ENCODE measurements at regions not wholly inside any gene's neighbourhood (a gene's known extent, or its start where the extent isn't known, plus 50 kb on each side); places are given as distances from the start of the nearest gene placed in this dataset.

- FAIRE-seq (no peak), ATAC-seq (peak; percentile 75 to 86; a peak in 5 of 6 replicates), DNase-seq (ENCODE audit: low read depth in 1 of 2, low spot score in 1 of 2) (peak in 1 of 2 experiments; percentile 24)
- Histone ChIP-seq H3K9me3 (no peaks in the 10 kb centered on the region), H3K27ac (peak overlapping the region; percentile 61 to 83), H3K4me2 (peak overlapping the region; percentile 57), H3K4me3 (no peak overlapping the region), H3K4me1 (peaks cover 23% of the 10 kb centered on the region; the same call in 2 of the 3 replicates)
- WGBS (ENCODE audit: missing lambda C conversion rate): 6% methylated on average over 2 of the region's 2 CpGs
- TF ChIP-seq JUNB (IDR thresholded peaks at IDR 0.05) (no peak), ELK1 (IDR thresholded peaks at IDR 0.05; ENCODE audit: low read depth, low read length) (no peak), PHF8 (IDR thresholded peaks at IDR 0.05; ENCODE audit: borderline replicate concordance, low read depth) (no peak), ATOH8 (CRISPR knock-in tag; IDR thresholded peaks at IDR 0.05; ENCODE audit: low read depth) (no peak), CHD2 (IDR thresholded peaks at IDR 0.05; ENCODE audit: low read length, partially characterized antibody) (no peak), BCL3 (IDR thresholded peaks at IDR 0.05) (no peak), EP300 (IDR thresholded peaks at IDR 0.05) (no peak), TP53 (CRISPR knock-in tag; IDR thresholded peaks at IDR 0.05) (no peak)
- TF ChIP-seq, protein P1, sequence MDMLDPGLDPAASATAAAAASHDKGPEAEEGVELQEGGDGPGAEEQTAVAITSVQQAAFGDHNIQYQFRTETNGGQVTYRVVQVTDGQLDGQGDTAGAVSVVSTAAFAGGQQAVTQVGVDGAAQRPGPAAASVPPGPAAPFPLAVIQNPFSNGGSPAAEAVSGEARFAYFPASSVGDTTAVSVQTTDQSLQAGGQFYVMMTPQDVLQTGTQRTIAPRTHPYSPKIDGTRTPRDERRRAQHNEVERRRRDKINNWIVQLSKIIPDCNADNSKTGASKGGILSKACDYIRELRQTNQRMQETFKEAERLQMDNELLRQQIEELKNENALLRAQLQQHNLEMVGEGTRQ (IDR thresholded peaks at IDR 0.05): no peak
- ChIA-PET POLR2A (interaction anchor here (1.6 kb wide), 1 partner anchor 147 kb away, joined by 11 read pairs; the partner anchor contains the start of gene RASA1), CTCF (interaction anchor here (0.6 to 1.2 kb wide), 3 partner anchors 21 to 145 kb away, joined by 3 read pairs; no protein-coding TSS in a partner anchor)
Observed at GRCh38 chr5:87120518-87121303, 147.0 kb upstream of the RASA1 start.

GRCh38 chr5:87121304-87122150 is 146.2 kb upstream of the RASA1 start:
- Histone ChIP-seq H3K4me3 (no peak overlapping the region), H3K4me1 (peaks cover 23% of the 10 kb centered on the region; the same call in 2 of the 3 replicates), H3K9me3 (no peaks in the 10 kb centered on the region), H3K27ac (peak overlapping the region; percentile 61 to 79), H3K4me2 (peak overlapping the region; percentile 57)
- FAIRE-seq: peak; percentile 61
- TF ChIP-seq CEBPB (IDR thresholded peaks at IDR 0.05) (peak in 1 of 2 experiments; percentile 56; a peak in 3 of 4 replicates), FOSL2 (IDR thresholded peaks at IDR 0.05) (peak; percentile 65), FOSL2 (CRISPR knock-in tag; IDR thresholded peaks at IDR 0.05) (peak; percentile 88), TFCP2L1 (CRISPR knock-in tag; IDR thresholded peaks at IDR 0.05) (no peak), EP300 (IDR thresholded peaks at IDR 0.05) (no peak), JUNB (IDR thresholded peaks at IDR 0.05) (peak; percentile 41; the same call in 1 of the 2 replicates)
- peak; percentile 10 to 46 for DNase-seq (ENCODE audit: low read depth in 1 of 2, low spot score in 1 of 2)
- 32% methylated on average over 5 of the region's 5 CpGs for WGBS (ENCODE audit: missing lambda C conversion rate)
- ATAC-seq: peak; percentile 84 to 90; a peak in 5 of 6 replicates
- ChIA-PET CTCF (interaction anchor here (0.8 kb wide), 1 partner anchor 144 kb away, joined by 3 read pairs; no protein-coding TSS in a partner anchor), POLR2A (interaction anchor here (1.6 kb wide), 1 partner anchor 146 kb away, joined by 11 read pairs; the partner anchor contains the start of gene RASA1)
